ENCODE measurements at regions not wholly inside any gene's neighbourhood (a gene's known extent, or its start where the extent isn't known, plus 50 kb on each side); places are given as distances from the start of the nearest gene placed in this dataset.

DNA sequence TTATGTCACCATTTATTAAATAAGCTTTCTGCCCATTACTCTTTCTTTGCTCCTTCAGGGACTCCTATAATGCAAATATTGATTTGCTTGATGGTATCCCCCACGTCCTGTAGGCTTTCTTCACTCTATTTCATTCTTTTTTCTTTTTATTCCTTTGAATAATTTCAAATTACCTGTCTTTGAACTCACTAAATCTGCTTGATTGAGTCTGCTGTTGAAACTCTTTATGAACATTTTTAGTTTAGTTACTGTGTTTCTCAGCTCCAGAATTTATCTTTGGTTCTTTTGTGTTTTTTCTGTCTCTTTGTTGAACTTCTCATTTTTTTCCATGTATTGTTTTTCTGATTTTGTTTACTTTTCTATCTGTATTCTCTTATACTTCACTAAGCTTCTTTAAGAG is 254.4 kb upstream of the CCL2 start:
- TF ChIP-seq, protein P1, sequence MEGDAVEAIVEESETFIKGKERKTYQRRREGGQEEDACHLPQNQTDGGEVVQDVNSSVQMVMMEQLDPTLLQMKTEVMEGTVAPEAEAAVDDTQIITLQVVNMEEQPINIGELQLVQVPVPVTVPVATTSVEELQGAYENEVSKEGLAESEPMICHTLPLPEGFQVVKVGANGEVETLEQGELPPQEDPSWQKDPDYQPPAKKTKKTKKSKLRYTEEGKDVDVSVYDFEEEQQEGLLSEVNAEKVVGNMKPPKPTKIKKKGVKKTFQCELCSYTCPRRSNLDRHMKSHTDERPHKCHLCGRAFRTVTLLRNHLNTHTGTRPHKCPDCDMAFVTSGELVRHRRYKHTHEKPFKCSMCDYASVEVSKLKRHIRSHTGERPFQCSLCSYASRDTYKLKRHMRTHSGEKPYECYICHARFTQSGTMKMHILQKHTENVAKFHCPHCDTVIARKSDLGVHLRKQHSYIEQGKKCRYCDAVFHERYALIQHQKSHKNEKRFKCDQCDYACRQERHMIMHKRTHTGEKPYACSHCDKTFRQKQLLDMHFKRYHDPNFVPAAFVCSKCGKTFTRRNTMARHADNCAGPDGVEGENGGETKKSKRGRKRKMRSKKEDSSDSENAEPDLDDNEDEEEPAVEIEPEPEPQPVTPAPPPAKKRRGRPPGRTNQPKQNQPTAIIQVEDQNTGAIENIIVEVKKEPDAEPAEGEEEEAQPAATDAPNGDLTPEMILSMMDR (conservative IDR thresholded peaks at IDR 0.05; ENCODE audit: low read length), result no peak
- TF ChIP-seq EZH2phosphoT487 (IDR thresholded peaks at IDR 0.05; ENCODE audit: borderline replicate concordance), result no peak

Data from Loucy (cell line).